ENCODE measurements at regions not wholly inside any gene's neighbourhood (a gene's known extent, or its start where the extent isn't known, plus 50 kb on each side); places are given as distances from the start of the nearest gene placed in this dataset.

- Histone ChIP-seq H3K4me1 (ENCODE audit: control insufficient read depth, extremely low read depth, insufficient read depth, low read length) (no peaks in the 10 kb centered on the region), H3K9ac (ENCODE audit: insufficient read depth, low read length) (no peak overlapping the region), H3K4me3 (replicated peaks in 1 of 4; ENCODE audit: control extremely low read depth in 1 of 4, insufficient read depth in 1 of 4, low read depth in 3 of 4, low read length in 4 of 4) (no peak overlapping the region), H4K20me1 (ENCODE audit: control insufficient read depth, extremely low read depth, insufficient read depth, low read length) (no peaks in the 10 kb centered on the region), H3K4me2 (ENCODE audit: extremely low read depth, insufficient read depth, low read length) (no peak overlapping the region), H3K27ac (ENCODE audit: insufficient read depth, low read length) (no peak overlapping the region), H3K9me3 (ENCODE audit: control insufficient read depth, insufficient read depth, low read depth, low read length) (no peaks in the 10 kb centered on the region), H3K27me3 (ENCODE audit: control insufficient read depth, insufficient read depth, low read length) (no peaks in the 10 kb centered on the region), H3K79me2 (ENCODE audit: control insufficient read depth, insufficient read depth, low read length) (no peaks in the 10 kb centered on the region), H3K36me3 (ENCODE audit: control insufficient read depth, insufficient read depth, low read length) (no peaks in the 10 kb centered on the region), H2AFZ (ENCODE audit: low read length) (no peak overlapping the region)
- TF ChIP-seq EZH2 (IDR thresholded peaks at IDR 0.05; ENCODE audit: low read length, missing control alignments) (no peak), CTCF (conservative IDR thresholded peaks at IDR 0.05 in 1 of 2, IDR thresholded peaks at IDR 0.05 in 1 of 2; ENCODE audit: low read depth in 1 of 2, low read length in 2 of 2) (no peak)
- DNase-seq (ENCODE audit: low read depth in 2 of 2) = no peak
Observed at GRCh38 chr17:77792626-77793025, 165.9 kb upstream of the TNRC6C start.

- TF ChIP-seq EZH2 (IDR thresholded peaks at IDR 0.05; ENCODE audit: low read length, missing control alignments) = no peak
- TF ChIP-seq CTCF (conservative IDR thresholded peaks at IDR 0.05 in 1 of 2, IDR thresholded peaks at IDR 0.05 in 1 of 2; ENCODE audit: low read depth in 1 of 2, low read length in 2 of 2) = no peak
- no peak overlapping the region for H2AFZ ChIP-seq (ENCODE audit: low read length)
- H3K4me3 ChIP-seq (replicated peaks in 1 of 4; ENCODE audit: control extremely low read depth in 1 of 4, insufficient read depth in 1 of 4, low read depth in 3 of 4, low read length in 4 of 4) = no peak overlapping the region
- no peaks in the 10 kb centered on the region for H3K79me2 ChIP-seq (ENCODE audit: control insufficient read depth, insufficient read depth, low read length)
- no peaks in the 10 kb centered on the region for H3K36me3 ChIP-seq (ENCODE audit: control insufficient read depth, insufficient read depth, low read length)
- H3K27me3 ChIP-seq (ENCODE audit: control insufficient read depth, insufficient read depth, low read length) = no peaks in the 10 kb centered on the region
- no peak overlapping the region for H3K9ac ChIP-seq (ENCODE audit: insufficient read depth, low read length)
- H3K27ac ChIP-seq (ENCODE audit: insufficient read depth, low read length) = no peak overlapping the region
- H3K9me3 ChIP-seq (ENCODE audit: control insufficient read depth, insufficient read depth, low read depth, low read length) = no peaks in the 10 kb centered on the region
- DNase-seq (ENCODE audit: low read depth in 2 of 2) = no peak
- H3K4me1 ChIP-seq (ENCODE audit: control insufficient read depth, extremely low read depth, insufficient read depth, low read length) = no peaks in the 10 kb centered on the region
- no peaks in the 10 kb centered on the region for H4K20me1 ChIP-seq (ENCODE audit: control insufficient read depth, extremely low read depth, insufficient read depth, low read length)
- no peak overlapping the region for H3K4me2 ChIP-seq (ENCODE audit: extremely low read depth, insufficient read depth, low read length)
Observed at GRCh38 chr17:77793146-77793970, 165.1 kb upstream of the TNRC6C start.

- Histone ChIP-seq H3K4me3 (replicated peaks in 1 of 4; ENCODE audit: control extremely low read depth in 1 of 4, insufficient read depth in 1 of 4, low read depth in 3 of 4, low read length in 4 of 4) (no peak overlapping the region), H3K36me3 (ENCODE audit: control insufficient read depth, insufficient read depth, low read length) (no peaks in the 10 kb centered on the region), H3K4me1 (ENCODE audit: control insufficient read depth, extremely low read depth, insufficient read depth, low read length) (no peaks in the 10 kb centered on the region), H4K20me1 (ENCODE audit: control insufficient read depth, extremely low read depth, insufficient read depth, low read length) (no peaks in the 10 kb centered on the region), H3K4me2 (ENCODE audit: extremely low read depth, insufficient read depth, low read length) (no peak overlapping the region), H3K9ac (ENCODE audit: insufficient read depth, low read length) (no peak overlapping the region), H2AFZ (ENCODE audit: low read length) (no peak overlapping the region), H3K79me2 (ENCODE audit: control insufficient read depth, insufficient read depth, low read length) (no peaks in the 10 kb centered on the region), H3K27me3 (ENCODE audit: control insufficient read depth, insufficient read depth, low read length) (no peaks in the 10 kb centered on the region), H3K27ac (ENCODE audit: insufficient read depth, low read length) (no peak overlapping the region), H3K9me3 (ENCODE audit: control insufficient read depth, insufficient read depth, low read depth, low read length) (no peaks in the 10 kb centered on the region)
- no peak for TF ChIP-seq EZH2 (IDR thresholded peaks at IDR 0.05; ENCODE audit: low read length, missing control alignments)
- TF ChIP-seq CTCF (conservative IDR thresholded peaks at IDR 0.05 in 1 of 2, IDR thresholded peaks at IDR 0.05 in 1 of 2; ENCODE audit: low read depth in 1 of 2, low read length in 2 of 2) = no peak
- DNase-seq (ENCODE audit: low read depth in 2 of 2) = no peak
Observed at GRCh38 chr17:77793971-77794235, 164.6 kb upstream of the TNRC6C start.
